Fibroblast of upper back skin (primary cell): ENCODE measurements at regions not wholly inside any gene's neighbourhood (a gene's known extent, or its start where the extent isn't known, plus 50 kb on each side); places are given as distances from the start of the nearest gene placed in this dataset.

Experiments used
- DNase-seq: peaks from one replicate; pipeline ENCODE4 v3.0.0-alpha.2; 2013

GRCh38 chr1:208551633-208552320 is 307.6 kb upstream of the PLXNA2 start:
- DNase-seq, result no peak

- no peak for DNase-seq
These were observed 308.7 kb upstream of the PLXNA2 start for GRCh38 chr1:208552928-208553327.

- no peak for DNase-seq
These were observed 312.3 kb upstream of the PLXNA2 start for GRCh38 chr1:208556461-208556860.

- DNase-seq, result peak; percentile 30
These were observed 313.0 kb upstream of the PLXNA2 start for GRCh38 chr1:208557046-208557722.

GRCh38 chr1:208557723-208558094 is 313.5 kb upstream of the PLXNA2 start:
- no peak for DNase-seq

GRCh38 chr1:208559597-208560329 is 315.6 kb upstream of the PLXNA2 start:
- DNase-seq, result no peak

- peak; percentile 54 for DNase-seq
These were observed 318.2 kb upstream of the PLXNA2 start for GRCh38 chr1:208562151-208562960.

GRCh38 chr1:208564466-208564865 is 320.3 kb upstream of the PLXNA2 start:
- no peak for DNase-seq

GRCh38 chr1:208565756-208566440 is 321.7 kb upstream of the PLXNA2 start:
- no peak for DNase-seq

GRCh38 chr1:208569181-208569580 is 325.0 kb upstream of the PLXNA2 start:
- DNase-seq, result no peak

GRCh38 chr1:208570362-208570761 is 326.2 kb upstream of the PLXNA2 start:
- no peak for DNase-seq

- DNase-seq, result no peak
These were observed 332.2 kb upstream of the PLXNA2 start for GRCh38 chr1:208576425-208576824.

- no peak for DNase-seq
These were observed 333.3 kb upstream of the PLXNA2 start for GRCh38 chr1:208577381-208577905.

GRCh38 chr1:208581209-208581608 is 337.0 kb upstream of the PLXNA2 start:
- peak; percentile 59 for DNase-seq

- DNase-seq, result no peak
These were observed 337.5 kb upstream of the PLXNA2 start for GRCh38 chr1:208581667-208582066.

- no peak for DNase-seq
These were observed 340.1 kb upstream of the PLXNA2 start for GRCh38 chr1:208584167-208584755.

- DNase-seq, result no peak
These were observed 342.9 kb upstream of the PLXNA2 start for GRCh38 chr1:208587110-208587509.

- DNase-seq, result no peak
These were observed 349.3 kb upstream of the PLXNA2 start for GRCh38 chr1:208593306-208594006.

- no peak for DNase-seq
These were observed 351.1 kb upstream of the PLXNA2 start for GRCh38 chr1:208595236-208595635.

GRCh38 chr1:208595745-208596144 is 351.6 kb upstream of the PLXNA2 start:
- DNase-seq, result peak; percentile 92

- no peak for DNase-seq
These were observed 353.4 kb upstream of the PLXNA2 start for GRCh38 chr1:208597571-208597970.
